Naive B cell (primary cell): ENCODE measurements at regions not wholly inside any gene's neighbourhood (a gene's known extent, or its start where the extent isn't known, plus 50 kb on each side); places are given as distances from the start of the nearest gene placed in this dataset.
"Not testable (repeated sequence)": the region's sequence is repeated elsewhere in the genome, so short reads cannot be mapped to it uniquely, and the experiment has no call there.

Experiments used
- ATAC-seq, 2 donors: fragments of 150-1000 bp; cut with Tn5 transposase; 2 replicates each; pipeline ENCODE4 v1.10.0; 2021; ENCODE audit warnings: low read depth in 2 of 2, mild to moderate bottlenecking in 2 of 2, moderate library complexity in 2 of 2
- DNase-seq: peaks from one replicate; pipeline ENCODE4 v3.0.0; 2022
- H3K27ac Mint-ChIP-seq, 6 donors: one replicate each; pipeline ENCODE4 v1.8.0; 2020 to 2022; ENCODE audit warnings: mild to moderate bottlenecking in 6 of 6, mixed read lengths in 6 of 6, moderate library complexity in 5 of 6, inconsistent platforms in 2 of 6
- H3K27me3 Mint-ChIP-seq, 3 donors: one replicate each; pipeline ENCODE4 v1.8.0; 2021 to 2022; ENCODE audit warnings: mixed read lengths in 3 of 3, mild to moderate bottlenecking in 1 of 3
- H3K36me3 Mint-ChIP-seq, 2 donors: one replicate each; pipeline ENCODE4 v1.8.0; 2020 to 2022; ENCODE audit warnings: mixed read lengths in 2 of 2, inconsistent platforms in 1 of 2, mild to moderate bottlenecking in 1 of 2
- H3K4me1 Mint-ChIP-seq, 3 donors: one replicate each; pipeline ENCODE4 v1.8.0; 2020 to 2022; ENCODE audit warnings: mixed read lengths in 3 of 3, inconsistent platforms in 1 of 3, mild to moderate bottlenecking in 1 of 3, moderate library complexity in 1 of 3
- H3K4me3 Mint-ChIP-seq, 8 donors: one replicate each; pipeline ENCODE4 v1.8.0; 2020 to 2022; ENCODE audit warnings: mild to moderate bottlenecking in 8 of 8, mixed read lengths in 8 of 8, moderate library complexity in 8 of 8, inconsistent platforms in 2 of 8
- H3K9me3 Mint-ChIP-seq, 7 donors: one replicate each; pipeline ENCODE4 v1.8.0; 2020 to 2022; ENCODE audit warnings: mixed read lengths in 7 of 7, mild to moderate bottlenecking in 5 of 7, inconsistent platforms in 2 of 7, moderate library complexity in 1 of 7

GRCh38 chr2:402206-402605, 114.3 kb upstream of the ALKAL2 start:
- peaks cover 5 to 24% of the 10 kb centered on the region in 2 donors for H3K36me3 Mint-ChIP-seq
- H3K4me1 Mint-ChIP-seq = no peaks in the 10 kb centered on the region
- no peaks in the 10 kb centered on the region for H3K27me3 Mint-ChIP-seq

GRCh38 chr2:401019-401679, 113.3 kb upstream of the ALKAL2 start:
- no peaks in the 10 kb centered on the region for H3K4me1 Mint-ChIP-seq
- H3K27ac Mint-ChIP-seq = no peak overlapping the region
- H3K4me3 Mint-ChIP-seq = no peak overlapping the region
- DNase-seq (no peak), ATAC-seq (no peak)
- no peaks in the 10 kb centered on the region for H3K27me3 Mint-ChIP-seq
- peaks cover 5 to 24% of the 10 kb centered on the region in 2 donors for H3K36me3 Mint-ChIP-seq
- H3K9me3 Mint-ChIP-seq = peaks cover 7 to 32% (median 16%) of the 10 kb centered on the region in 7 donors

More at GRCh38 chr2:402206-402605, 114.3 kb upstream of the ALKAL2 start:
- ATAC-seq (no peak), DNase-seq (no peak)
- H3K9me3 Mint-ChIP-seq = peaks cover 7 to 32% (median 16%) of the 10 kb centered on the region in 7 donors
- no peak overlapping the region for H3K4me3 Mint-ChIP-seq
- H3K27ac Mint-ChIP-seq = peak overlapping the region in 2 of 6 donors; percentile 42 to 62

- ATAC-seq = no peak
- Mint-ChIP-seq H3K4me1 (peaks cover 10 to 11% (median 11%) of the 10 kb centered on the region in 3 donors), H3K9me3 (peaks cover 0 to 6% (median 0%) of the 10 kb centered on the region in 7 donors), H3K27ac (no peak overlapping the region), H3K27me3 (peaks cover 0 to 9% (median 0%) of the 10 kb centered on the region in 3 donors), H3K36me3 (peaks cover 0 to 3% of the 10 kb centered on the region in 2 donors), H3K4me3 (no peak overlapping the region)
- no peak for DNase-seq
Measured at GRCh38 chr2:397926-398325, 110.0 kb upstream of the ALKAL2 start.

- DNase-seq (no peak), ATAC-seq (no peak)
- H3K9me3 Mint-ChIP-seq = peaks cover 0 to 2% (median 0%) of the 10 kb centered on the region in 7 donors
- H3K36me3 Mint-ChIP-seq = no peaks in the 10 kb centered on the region
- peaks cover 10 to 11% (median 11%) of the 10 kb centered on the region in 3 donors for H3K4me1 Mint-ChIP-seq
- H3K4me3 Mint-ChIP-seq = no peak overlapping the region
- peaks cover 0 to 9% (median 0%) of the 10 kb centered on the region in 3 donors for H3K27me3 Mint-ChIP-seq
- peak overlapping the region in 2 of 6 donors; percentile 42 for H3K27ac Mint-ChIP-seq
Measured at GRCh38 chr2:397521-397920, 109.6 kb upstream of the ALKAL2 start.

- H3K4me3 Mint-ChIP-seq = no peak overlapping the region
- H3K27me3 Mint-ChIP-seq = peaks cover 0 to 9% (median 0%) of the 10 kb centered on the region in 3 donors
- H3K36me3 Mint-ChIP-seq = no peaks in the 10 kb centered on the region
- H3K4me1 Mint-ChIP-seq = peaks cover 10 to 11% (median 11%) of the 10 kb centered on the region in 3 donors
- ATAC-seq = no peak
- no peak for DNase-seq
- H3K9me3 Mint-ChIP-seq = no peaks in the 10 kb centered on the region
- H3K27ac Mint-ChIP-seq = no peak overlapping the region
Measured at GRCh38 chr2:396903-397302, 109.0 kb upstream of the ALKAL2 start.

- no peak for ATAC-seq
- Mint-ChIP-seq H3K36me3 (no peaks in the 10 kb centered on the region), H3K27ac (peak overlapping the region in 2 of 6 donors; percentile 81 to 82), H3K27me3 (peaks cover 0 to 9% (median 0%) of the 10 kb centered on the region in 3 donors), H3K4me3 (no peak overlapping the region), H3K4me1 (peaks cover 10 to 11% (median 11%) of the 10 kb centered on the region in 3 donors), H3K9me3 (no peaks in the 10 kb centered on the region)
- DNase-seq = no peak
Measured at GRCh38 chr2:395886-396285, 108.0 kb upstream of the ALKAL2 start.

GRCh38 chr2:393711-394696, 106.1 kb upstream of the ALKAL2 start:
- peaks cover 10 to 11% (median 11%) of the 10 kb centered on the region in 3 donors for H3K4me1 Mint-ChIP-seq
- peaks cover 0 to 9% (median 0%) of the 10 kb centered on the region in 3 donors for H3K27me3 Mint-ChIP-seq
- H3K9me3 Mint-ChIP-seq = no peaks in the 10 kb centered on the region
- peak overlapping the region; percentile 51 to 91 (median 78) for H3K4me3 Mint-ChIP-seq
- H3K36me3 Mint-ChIP-seq = no peaks in the 10 kb centered on the region
- H3K27ac Mint-ChIP-seq = peak overlapping the region; percentile 82 to 96 (median 94)
- DNase-seq (peak; percentile 60), ATAC-seq (peak; percentile 79 to 86)

GRCh38 chr2:392926-393280, 105.0 kb upstream of the ALKAL2 start:
- H3K27ac Mint-ChIP-seq = peak overlapping the region in 1 of 6 donors; percentile 29
- ATAC-seq (no peak), DNase-seq (no peak)
- no peaks in the 10 kb centered on the region for H3K36me3 Mint-ChIP-seq
- peak overlapping the region in 1 of 8 donors; percentile 51 for H3K4me3 Mint-ChIP-seq
- H3K4me1 Mint-ChIP-seq = peaks cover 10 to 11% (median 11%) of the 10 kb centered on the region in 3 donors
- H3K9me3 Mint-ChIP-seq = peaks cover 0 to 2% (median 0%) of the 10 kb centered on the region in 7 donors
- peaks cover 0 to 9% (median 0%) of the 10 kb centered on the region in 3 donors for H3K27me3 Mint-ChIP-seq

GRCh38 chr2:392181-392925, 104.5 kb upstream of the ALKAL2 start:
- H3K36me3 Mint-ChIP-seq = no peaks in the 10 kb centered on the region
- peaks cover 0 to 2% (median 0%) of the 10 kb centered on the region in 7 donors for H3K9me3 Mint-ChIP-seq
- H3K4me3 Mint-ChIP-seq = no peak overlapping the region
- ATAC-seq = no peak
- peaks cover 10 to 11% (median 11%) of the 10 kb centered on the region in 3 donors for H3K4me1 Mint-ChIP-seq
- no peak for DNase-seq
- peaks cover 0 to 9% (median 0%) of the 10 kb centered on the region in 3 donors for H3K27me3 Mint-ChIP-seq
- peak overlapping the region in 1 of 6 donors; percentile 24 for H3K27ac Mint-ChIP-seq

- peak overlapping the region in 2 of 6 donors; percentile 32 to 57 for H3K27ac Mint-ChIP-seq
- H3K4me1 Mint-ChIP-seq = peaks cover 10 to 11% (median 11%) of the 10 kb centered on the region in 3 donors
- H3K36me3 Mint-ChIP-seq = no peaks in the 10 kb centered on the region
- H3K9me3 Mint-ChIP-seq = peaks cover 0 to 2% (median 0%) of the 10 kb centered on the region in 7 donors
- DNase-seq = no peak
- no peak for ATAC-seq
- no peak overlapping the region for H3K4me3 Mint-ChIP-seq
- H3K27me3 Mint-ChIP-seq = peaks cover 0 to 9% (median 0%) of the 10 kb centered on the region in 3 donors
Measured at GRCh38 chr2:391696-392095, 103.8 kb upstream of the ALKAL2 start.

GRCh38 chr2:390959-391358, 103.1 kb upstream of the ALKAL2 start:
- Mint-ChIP-seq H3K4me1 (peaks cover 10 to 11% (median 11%) of the 10 kb centered on the region in 3 donors), H3K36me3 (no peaks in the 10 kb centered on the region), H3K4me3 (peak overlapping the region in 1 of 8 donors; percentile 49), H3K9me3 (peaks cover 0 to 2% (median 0%) of the 10 kb centered on the region in 7 donors), H3K27me3 (peaks cover 0 to 9% (median 0%) of the 10 kb centered on the region in 3 donors), H3K27ac (peak overlapping the region in 2 of 6 donors; percentile 32 to 62)
- ATAC-seq (no peak), DNase-seq (no peak)

- not testable (repeated sequence) for DNase-seq, H3K27ac Mint-ChIP-seq, ATAC-seq, H3K9me3 Mint-ChIP-seq, H3K27me3 Mint-ChIP-seq, H3K36me3 Mint-ChIP-seq
- H3K4me3 Mint-ChIP-seq = peak overlapping the region in 1 of 8 donors; percentile 49
- H3K4me1 Mint-ChIP-seq = peaks cover 10 to 11% (median 11%) of the 10 kb centered on the region in 3 donors
Measured at GRCh38 chr2:389985-390384, 102.1 kb upstream of the ALKAL2 start.

- H3K4me1 Mint-ChIP-seq, H3K4me3 Mint-ChIP-seq, DNase-seq, H3K27ac Mint-ChIP-seq, H3K9me3 Mint-ChIP-seq, ATAC-seq, H3K36me3 Mint-ChIP-seq, H3K27me3 Mint-ChIP-seq: not testable (repeated sequence)
Measured at GRCh38 chr2:388752-389151, 100.9 kb upstream of the ALKAL2 start.
